NCI-H146 treated with DMSO at 0.1 percent for 48 hours (cell line): ENCODE measurements at regions not wholly inside any gene's neighbourhood (a gene's known extent, or its start where the extent isn't known, plus 50 kb on each side); places are given as distances from the start of the nearest gene placed in this dataset.
"Not testable (repeated sequence)": the region's sequence is repeated elsewhere in the genome, so short reads cannot be mapped to it uniquely, and the experiment has no call there.

Experiments
- DNase-seq: peaks from one replicate; lab custom pipeline; 2025; ENCODE audit not compliant: unreplicated experiment; lab: John Stamatoyannopoulos, UW

DNA sequence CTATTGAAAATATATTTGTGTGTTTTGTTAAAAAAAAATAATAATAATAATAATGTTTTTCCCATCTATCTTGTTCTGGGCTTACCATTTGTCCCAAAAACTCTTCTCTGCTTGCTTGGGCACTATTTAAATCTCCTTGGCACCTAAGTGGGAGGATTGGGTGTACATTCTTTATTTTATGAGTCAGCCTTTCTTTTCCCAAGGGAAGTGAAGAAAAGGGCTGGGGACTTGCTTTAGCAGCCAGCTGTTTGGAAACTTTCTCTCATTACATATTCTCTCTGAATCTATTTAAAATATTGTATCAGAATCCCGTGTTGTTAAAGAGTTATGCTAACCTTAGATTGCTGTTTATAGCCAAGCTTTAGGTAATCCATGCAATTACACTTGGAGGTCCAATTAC is 2332.4 kb downstream of the ARAP2 start:
- DNase-seq: no peak

DNA sequence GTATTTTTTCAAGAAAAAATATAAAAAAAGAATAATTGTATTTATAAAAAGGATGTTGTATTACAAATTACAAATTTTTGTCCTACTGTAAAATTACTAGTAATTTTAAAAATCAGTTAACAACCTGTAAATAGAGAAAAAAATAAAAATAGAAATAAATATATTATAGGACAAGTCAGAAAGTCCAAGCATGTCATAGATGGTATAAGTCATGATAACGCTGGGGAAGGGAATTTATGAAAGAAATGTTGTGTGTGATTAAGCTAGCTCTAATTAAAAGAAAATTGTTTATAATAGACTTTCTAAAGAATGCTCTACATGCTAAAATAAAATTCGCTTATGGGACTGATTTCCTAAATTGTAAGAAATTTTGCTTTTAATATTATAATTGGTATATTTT is 2329.9 kb downstream of the ARAP2 start:
- no peak for DNase-seq

DNA sequence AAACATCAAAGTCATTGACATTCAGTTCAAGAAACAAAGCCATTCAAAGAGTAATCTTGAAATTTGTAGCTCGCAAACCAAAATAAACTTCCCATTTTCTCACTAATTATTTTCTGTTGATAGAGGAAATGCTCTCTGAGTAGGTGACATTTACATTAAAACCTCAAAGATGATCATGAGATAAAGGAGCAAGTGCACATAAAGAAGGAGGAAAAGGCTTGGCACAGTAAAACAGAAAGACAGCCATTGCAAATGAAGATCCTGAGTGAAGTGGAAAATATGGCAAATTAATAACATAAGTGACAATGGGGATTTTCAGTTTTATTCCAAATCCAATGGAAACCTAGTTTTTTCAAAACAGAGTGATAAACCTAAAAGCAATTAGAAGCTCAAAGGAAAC is 2320.8 kb downstream of the ARAP2 start:
- no peak for DNase-seq

DNA sequence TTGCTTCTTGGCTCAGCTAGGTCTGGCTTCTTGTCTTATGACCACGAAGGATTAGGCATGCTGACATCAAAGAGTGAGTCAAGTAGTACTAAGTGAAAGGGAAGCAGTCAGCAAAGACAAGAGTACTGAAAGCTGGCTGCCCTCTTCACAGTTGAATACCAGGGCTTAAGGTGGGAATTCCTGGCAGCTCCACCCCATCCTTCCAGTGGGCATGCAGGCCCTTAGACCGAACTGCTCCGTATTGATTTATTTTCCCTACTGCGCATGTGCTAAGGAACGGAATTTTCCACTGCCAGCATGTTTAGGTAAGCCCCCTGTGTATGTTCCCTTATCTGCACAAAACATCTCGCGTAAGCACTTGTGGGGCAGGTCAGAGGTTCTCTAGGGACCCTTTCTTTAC is 2320.1 kb downstream of the ARAP2 start:
- no peak for DNase-seq

DNA sequence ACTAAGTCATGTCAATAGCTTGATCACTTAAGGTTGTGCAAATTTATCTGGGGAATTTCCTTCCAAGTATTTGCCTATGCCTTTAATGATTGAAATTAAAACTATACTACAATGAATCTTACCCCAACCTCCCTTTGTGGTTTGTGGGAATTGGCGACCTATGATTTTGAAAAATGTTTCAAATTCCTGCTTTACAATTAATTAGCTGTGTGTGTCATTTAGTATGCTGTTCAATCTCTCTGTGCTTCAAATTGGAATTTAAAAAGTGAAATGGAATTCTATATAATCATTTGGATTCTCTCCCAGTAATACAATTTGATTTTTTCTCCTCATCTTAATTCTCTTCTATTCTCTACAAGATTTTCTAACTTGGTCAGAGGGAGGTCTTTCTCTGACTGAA is 2319.5 kb downstream of the ARAP2 start:
- DNase-seq: no peak

DNA sequence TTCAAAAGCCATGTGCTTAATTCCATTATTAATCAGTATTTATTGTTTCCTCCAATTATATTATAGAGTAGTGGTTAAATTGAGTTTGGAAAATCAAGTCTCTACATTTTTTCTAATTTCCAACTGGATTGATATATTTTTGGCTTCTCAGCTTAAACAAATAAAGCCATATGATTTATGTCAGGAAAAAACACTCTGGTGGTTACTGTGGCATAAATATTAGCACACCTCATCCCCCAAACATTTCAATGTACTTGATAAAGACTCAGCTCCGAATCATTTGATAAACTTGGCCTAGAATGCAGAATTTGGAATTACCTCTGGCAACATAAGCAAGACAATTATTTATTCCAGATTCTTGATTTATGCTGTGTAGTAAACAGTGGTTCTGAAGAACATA is 2313.8 kb downstream of the ARAP2 start:
- DNase-seq: no peak

DNA sequence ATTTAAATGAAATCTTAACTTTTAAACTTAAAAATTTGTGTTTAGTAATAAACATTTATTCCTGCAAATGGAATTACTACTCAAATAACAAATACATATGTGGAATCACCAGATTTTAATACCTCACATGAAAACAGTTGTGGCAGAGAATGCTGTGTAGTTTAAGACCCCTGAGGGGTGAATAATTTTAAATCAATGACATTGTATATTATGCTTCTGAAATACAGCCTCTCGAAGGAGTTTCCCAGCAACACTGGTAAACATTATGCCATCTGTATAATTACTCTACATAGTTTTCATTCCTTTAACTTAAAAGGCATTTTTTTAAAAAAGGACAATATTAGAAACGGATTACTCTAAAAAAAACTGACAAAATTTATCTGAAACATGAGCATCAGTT is 2313.3 kb downstream of the ARAP2 start:
- DNase-seq: no peak

DNA sequence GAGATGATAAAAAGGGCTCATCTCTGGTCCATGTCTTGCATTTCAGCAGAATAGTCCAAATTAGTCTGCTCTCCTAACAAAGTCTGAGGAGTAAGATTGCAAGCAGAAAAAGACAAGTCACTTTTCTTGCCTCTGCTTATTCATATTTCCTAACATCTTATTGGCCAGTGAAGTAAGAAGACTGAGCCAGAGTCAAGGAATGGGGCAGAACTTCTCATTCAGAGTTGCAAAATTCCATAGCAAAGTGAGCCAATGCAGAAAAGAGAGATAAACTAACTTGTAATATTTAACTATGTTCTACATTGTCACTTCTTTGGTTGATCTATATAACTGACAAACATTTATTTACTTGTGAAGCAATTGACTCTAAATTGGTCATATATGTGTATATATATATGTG is 2304.0 kb downstream of the ARAP2 start:
- DNase-seq: no peak

DNA sequence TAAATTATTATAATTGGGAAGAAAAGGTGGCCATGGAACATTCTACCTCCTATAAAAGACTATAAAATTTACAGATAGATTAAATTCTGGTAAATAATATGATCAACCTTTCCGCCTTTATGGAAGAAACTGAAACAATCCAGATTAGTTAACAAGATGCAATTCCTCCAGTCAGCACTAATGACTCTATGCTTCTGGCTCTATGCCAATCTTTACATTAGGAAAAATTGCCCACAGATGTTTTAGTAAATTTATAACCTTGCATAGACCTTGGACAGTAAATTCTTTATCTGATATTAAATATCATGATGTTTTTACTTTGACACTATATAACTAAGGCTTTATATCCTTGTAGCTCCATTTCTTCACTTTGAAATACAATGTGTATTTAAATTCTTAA is 2302.5 kb downstream of the ARAP2 start:
- DNase-seq: no peak

DNA sequence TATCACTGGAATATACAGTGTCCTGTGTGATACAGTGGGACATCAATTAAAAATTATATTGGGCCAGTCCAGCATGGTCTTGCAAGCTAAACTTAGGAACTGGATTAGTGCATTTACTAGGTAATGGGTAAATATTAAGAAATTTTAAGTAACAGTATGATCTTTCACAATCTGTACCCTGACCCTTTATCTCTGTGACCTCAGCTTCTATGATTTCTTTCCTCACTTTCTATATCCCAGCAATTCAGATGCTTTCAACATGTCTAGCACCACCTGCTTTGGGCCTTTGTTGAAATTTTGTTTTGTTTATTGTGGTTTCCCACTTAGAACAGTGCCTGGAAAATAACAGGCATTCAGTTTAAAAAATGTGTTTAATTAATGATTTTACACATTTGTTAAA is 2295.4 kb downstream of the ARAP2 start:
- no peak for DNase-seq

DNA sequence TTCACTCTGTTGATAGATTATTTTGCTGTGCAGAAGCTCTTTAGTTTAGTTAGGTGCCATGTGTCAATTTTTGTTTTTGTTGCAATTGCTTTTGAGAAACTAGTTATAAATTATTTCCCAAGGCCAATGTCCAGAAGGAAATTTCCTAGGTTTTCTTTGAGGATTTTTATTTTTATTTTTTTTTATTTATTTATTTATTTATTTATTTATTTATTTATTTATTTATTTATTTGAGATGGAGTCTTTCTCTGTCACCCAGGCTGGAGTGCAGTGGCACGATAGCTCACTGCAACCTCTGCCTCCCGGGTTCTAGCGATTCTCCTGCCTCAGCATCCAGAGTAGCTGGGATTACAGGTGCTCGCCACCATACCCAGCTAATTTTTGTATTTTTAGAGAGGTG is 2290.5 kb downstream of the ARAP2 start:
- DNase-seq: not testable (repeated sequence)

DNA sequence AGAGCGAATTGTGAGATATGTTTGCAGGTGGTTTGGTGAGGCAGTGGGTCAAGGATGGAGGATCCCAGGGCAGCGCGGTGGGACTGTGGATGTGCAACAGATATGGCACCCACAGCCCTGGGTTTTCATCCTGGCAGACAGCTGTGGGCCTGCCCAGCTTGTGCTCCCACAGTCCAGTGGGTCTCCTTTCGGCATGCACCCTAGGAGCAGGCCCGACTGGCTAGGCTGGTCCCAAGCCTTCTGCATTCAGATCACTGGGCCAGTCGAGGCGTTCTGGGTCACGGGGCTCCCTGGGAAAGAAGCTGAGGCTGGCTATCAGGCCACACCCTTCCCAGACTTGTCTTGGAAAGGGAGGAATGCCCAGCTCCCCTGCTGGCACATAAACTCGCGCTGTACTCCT is 2289.6 kb downstream of the ARAP2 start:
- DNase-seq: no peak

DNA sequence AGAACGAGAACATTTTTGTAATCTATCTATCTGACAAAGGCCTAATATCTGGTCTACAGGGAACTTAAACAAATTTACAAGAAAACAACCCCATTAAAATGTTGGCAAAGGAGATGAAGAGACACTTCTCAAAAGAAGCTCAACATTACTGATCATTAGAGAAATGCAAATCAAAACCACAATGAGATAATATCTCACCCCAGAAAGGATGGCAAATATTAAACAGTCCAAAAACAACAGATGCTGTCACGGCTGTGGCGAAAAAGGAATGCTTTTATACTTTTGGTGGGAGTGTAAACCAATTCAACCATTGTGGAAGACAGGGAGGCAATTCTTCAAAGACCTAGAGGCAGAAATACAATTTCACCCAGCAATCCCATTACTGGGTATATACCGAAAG is 2284.8 kb downstream of the ARAP2 start:
- no peak for DNase-seq

DNA sequence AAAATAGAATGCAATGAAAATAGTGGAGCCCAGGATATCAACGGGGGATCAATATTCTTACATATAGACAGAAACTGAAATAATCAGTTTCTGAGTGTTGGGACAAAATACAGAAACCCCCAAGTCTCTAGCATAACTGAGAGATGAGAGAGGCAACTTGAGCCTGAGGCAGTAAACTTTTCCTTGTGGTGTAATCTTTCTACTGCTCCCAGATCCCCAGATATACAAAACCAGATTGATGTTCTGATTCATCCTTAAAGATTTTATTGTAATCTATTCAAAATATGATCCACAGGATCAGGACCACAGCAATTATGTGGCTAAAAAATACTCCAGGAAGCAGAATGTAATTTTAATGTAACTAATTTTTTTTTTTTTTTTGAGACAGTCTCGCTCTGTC is 2282.6 kb downstream of the ARAP2 start:
- no peak for DNase-seq

DNA sequence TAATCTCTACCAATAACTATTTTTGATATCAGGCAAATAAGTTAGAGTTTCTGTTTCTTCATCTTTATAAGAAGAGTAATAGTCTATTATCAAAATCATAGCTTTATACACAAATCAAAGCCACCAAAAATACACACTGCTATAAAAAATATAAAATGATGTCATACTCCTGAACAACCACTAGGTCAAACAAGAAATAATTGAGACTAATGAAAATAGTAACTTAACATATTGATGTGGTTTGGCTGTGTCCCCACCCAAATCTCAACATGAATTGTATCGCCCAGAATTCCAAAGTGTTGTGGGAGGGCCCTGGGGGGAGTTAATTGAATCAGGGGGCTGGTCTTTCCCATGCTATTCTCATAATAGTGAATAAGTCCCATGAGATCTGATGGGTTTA is 2277.5 kb downstream of the ARAP2 start:
- no peak for DNase-seq

DNA sequence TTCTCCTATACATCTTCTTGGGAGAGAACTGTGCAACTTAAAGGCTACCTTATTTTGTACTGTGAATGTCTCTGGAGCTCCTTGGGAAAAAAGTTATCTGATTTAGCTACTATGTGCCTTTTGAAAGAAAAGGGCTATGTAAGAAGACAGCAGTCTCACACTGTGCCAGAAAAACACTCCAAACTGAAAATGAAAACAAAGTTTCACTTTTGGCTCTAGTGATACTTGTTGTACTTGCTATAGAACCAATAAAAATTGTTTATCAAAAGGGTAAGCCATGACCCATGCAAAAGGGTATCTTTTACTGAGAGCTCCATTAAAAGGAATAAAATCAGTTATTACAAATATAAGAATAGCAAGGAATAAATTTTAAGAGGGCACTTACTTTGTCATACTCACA is 2270.0 kb downstream of the ARAP2 start:
- DNase-seq: no peak

DNA sequence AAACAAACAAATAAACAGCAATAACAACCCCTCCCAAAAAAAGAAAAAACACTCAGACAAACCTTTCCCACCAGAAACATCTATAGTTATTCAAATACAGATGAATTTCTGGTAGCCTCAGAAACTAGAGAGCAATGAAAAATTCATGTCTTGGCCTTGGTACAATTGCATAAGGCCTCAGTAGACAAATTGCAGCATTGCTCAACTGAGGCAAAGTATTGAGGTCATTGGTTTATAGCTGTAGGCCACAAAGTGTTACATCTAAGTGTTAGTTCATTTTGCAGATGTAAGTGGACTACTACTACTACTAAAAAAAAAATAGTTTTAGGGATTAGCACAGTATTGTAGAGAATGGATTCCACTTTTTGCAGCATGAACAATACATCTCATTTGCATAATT is 2268.3 kb downstream of the ARAP2 start:
- no peak for DNase-seq

DNA sequence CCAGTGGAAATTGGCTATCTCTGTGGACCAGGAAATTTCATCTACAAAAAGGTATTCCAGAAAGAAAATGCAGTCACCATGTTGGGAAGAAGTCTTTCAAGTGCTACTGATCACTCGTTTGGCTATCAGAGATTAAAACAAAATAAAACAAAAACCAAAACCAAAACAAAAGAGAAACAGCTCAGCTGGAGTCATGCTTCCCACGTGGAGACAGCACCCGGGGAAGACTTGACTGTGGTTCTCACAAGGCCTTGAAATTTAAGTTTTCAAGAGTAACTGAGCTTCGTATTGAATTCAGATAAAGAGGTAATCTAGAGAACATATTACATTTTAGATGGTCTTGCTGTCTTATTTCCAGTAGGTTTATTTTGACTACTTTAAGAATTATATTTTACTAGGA is 2264.5 kb downstream of the ARAP2 start:
- not testable (repeated sequence) for DNase-seq

DNA sequence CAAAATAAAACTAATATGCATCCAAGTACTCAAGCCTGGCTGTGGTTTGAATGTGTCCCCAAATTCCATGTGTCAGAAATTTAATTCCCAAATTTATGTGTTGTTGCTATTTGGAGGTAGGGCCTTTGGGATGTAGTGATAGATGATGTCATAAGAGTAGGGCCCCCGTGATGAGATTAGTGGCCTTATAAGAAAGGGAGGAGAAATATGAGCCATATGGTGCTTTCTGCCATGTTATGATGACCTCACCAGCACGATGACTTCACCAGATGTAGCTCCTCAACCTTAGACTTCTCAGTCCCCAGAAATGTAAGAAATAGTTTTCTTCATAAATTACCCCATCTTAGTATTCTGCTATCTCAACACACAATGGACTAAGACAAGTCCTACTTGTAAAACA is 2264.0 kb downstream of the ARAP2 start:
- DNase-seq: no peak

DNA sequence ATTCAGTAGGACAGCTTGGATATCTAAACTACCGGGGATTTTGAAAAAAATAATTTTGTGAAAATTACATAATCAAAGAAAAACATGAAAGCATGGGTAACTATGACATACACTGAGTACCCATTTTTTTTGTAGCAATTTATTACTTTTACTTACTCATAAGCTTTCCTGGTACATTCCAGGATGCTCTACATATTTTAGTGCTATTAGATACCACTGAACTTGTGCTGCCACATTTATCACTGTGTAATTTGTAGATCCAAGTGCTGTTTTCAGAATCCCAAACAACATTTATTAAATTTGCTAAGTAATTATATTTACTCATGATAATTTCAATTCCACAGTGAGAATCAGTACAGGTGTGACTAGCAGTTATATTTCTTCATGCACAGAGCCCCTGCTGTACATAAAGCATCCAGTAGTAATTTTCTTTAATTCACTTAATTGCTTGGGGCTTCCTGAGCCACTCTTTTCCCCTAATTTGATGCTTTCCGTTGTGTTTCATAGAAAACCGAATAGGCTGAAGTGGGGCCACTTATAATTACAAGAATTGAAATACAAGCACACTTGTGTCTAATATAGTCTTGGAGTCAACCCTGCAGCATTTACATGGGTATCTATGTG is 2254.4 kb downstream of the ARAP2 start:
- DNase-seq: peak; percentile 90

DNA sequence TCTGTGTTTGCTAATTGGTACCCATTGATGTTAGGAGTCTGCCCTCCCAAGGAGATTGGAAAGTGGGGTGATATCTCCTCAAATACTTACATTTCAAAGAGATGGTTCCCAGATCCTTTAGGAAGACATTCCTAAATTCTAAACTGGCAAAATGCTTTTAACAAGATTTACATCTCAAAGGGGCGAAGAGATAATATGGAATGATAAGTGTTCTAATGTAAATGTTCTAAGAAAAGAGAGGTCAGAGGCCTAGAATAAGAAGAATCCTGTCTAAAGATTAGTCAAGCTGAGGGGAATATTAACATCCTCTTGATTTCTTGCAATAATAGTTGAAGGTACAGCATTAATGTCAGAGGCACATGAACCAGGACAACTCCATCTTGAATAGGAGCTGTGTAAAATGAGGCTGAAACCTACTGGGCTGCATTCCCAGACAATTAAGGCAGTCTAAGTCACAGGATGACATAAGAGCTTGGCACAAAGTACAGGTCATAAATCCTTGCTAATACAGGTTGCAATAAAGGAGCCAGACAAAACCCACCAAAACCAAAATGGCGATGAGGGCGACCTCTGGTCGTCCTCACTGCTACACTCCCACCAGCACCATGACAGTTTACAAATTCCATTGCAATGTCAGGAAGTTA is 2248.1 kb downstream of the ARAP2 start:
- DNase-seq: no peak

DNA sequence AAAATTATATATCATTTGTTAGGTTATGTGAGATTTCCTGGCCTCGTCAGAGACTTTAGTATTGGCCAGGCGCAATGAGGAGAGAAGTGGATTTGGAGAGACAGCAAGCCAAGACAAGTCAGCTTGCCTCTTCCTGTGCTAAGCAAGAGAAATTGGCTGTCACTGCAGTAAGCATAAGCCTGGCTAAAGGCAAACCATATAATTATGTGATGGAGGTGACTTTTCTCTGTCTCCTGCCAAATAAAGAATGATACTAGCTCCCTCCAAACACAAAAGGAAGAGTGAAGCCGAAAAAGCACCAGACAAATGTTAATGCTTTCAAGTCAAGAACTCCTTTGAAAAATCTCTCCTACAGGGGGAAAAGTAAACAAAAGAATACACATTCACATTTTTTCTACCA is 2246.0 kb downstream of the ARAP2 start:
- DNase-seq: peak; percentile 34

DNA sequence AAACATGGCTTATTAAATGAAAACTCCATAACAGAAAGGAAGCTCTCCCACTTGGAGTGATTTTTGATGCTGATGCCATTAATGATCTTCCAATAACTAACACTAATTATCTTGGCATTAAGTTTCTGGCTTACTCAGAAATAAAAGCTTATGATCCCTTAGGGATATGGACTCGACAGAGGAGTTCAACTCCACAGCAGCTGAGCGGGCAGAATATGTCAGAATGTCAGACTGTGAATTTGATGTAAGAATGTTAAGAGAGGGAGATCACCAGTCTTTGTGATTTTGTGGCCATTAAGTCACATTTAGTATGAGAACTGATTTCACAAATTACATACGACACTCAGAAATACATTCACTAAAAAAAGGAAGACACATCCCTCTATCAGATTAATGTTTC is 2244.0 kb downstream of the ARAP2 start:
- DNase-seq: no peak
